NCI-H82 treated with DMSO at 0.1 percent for 48 hours (cell line): ENCODE measurements at regions not wholly inside any gene's neighbourhood (a gene's known extent, or its start where the extent isn't known, plus 50 kb on each side); places are given as distances from the start of the nearest gene placed in this dataset.

Source experiments
- DNase-seq: peaks from one replicate; lab custom pipeline; 2025; ENCODE audit not compliant: unreplicated experiment; lab: John Stamatoyannopoulos, UW

GRCh38 chr11:41851743-41852142 lies 392.3 kb upstream of the LRRC4C start:
- DNase-seq, result no peak

GRCh38 chr11:41861838-41862237 lies 402.4 kb upstream of the LRRC4C start:
- no peak for DNase-seq

- no peak for DNase-seq
Observed at GRCh38 chr11:41866525-41866924, 407.1 kb upstream of the LRRC4C start.

- no peak for DNase-seq
Observed at GRCh38 chr11:41868606-41869005, 409.2 kb upstream of the LRRC4C start.

GRCh38 chr11:41872426-41872825 lies 413.0 kb upstream of the LRRC4C start:
- peak; percentile 13 for DNase-seq

GRCh38 chr11:41872870-41873269 lies 413.4 kb upstream of the LRRC4C start:
- no peak for DNase-seq

GRCh38 chr11:41878095-41878494 lies 418.6 kb upstream of the LRRC4C start:
- DNase-seq, result no peak

GRCh38 chr11:41879214-41879613 lies 419.8 kb upstream of the LRRC4C start:
- DNase-seq, result no peak

GRCh38 chr11:41895081-41895480 lies 435.6 kb upstream of the LRRC4C start:
- DNase-seq, result no peak

- DNase-seq, result no peak
Observed at GRCh38 chr11:41897991-41898390, 438.5 kb upstream of the LRRC4C start.

GRCh38 chr11:41917900-41918299 lies 458.4 kb upstream of the LRRC4C start:
- DNase-seq, result no peak

- no peak for DNase-seq
Observed at GRCh38 chr11:41920374-41920773, 460.9 kb upstream of the LRRC4C start.

GRCh38 chr11:41921746-41922390 lies 462.4 kb upstream of the LRRC4C start:
- DNase-seq, result no peak

- no peak for DNase-seq
Observed at GRCh38 chr11:41926339-41926738, 466.9 kb upstream of the LRRC4C start.

- no peak for DNase-seq
Observed at GRCh38 chr11:41935241-41935640, 475.8 kb upstream of the LRRC4C start.

GRCh38 chr11:41935795-41936194 lies 476.3 kb upstream of the LRRC4C start:
- no peak for DNase-seq

GRCh38 chr11:41943656-41944055 lies 484.2 kb upstream of the LRRC4C start:
- DNase-seq, result no peak

- no peak for DNase-seq
Observed at GRCh38 chr11:41947392-41947791, 487.9 kb upstream of the LRRC4C start.

- DNase-seq, result no peak
Observed at GRCh38 chr11:41950470-41951143, 491.2 kb upstream of the LRRC4C start.

GRCh38 chr11:41954034-41954433 lies 494.6 kb upstream of the LRRC4C start:
- no peak for DNase-seq

GRCh38 chr11:41955066-41955465 lies 495.6 kb upstream of the LRRC4C start:
- no peak for DNase-seq

GRCh38 chr11:41955635-41956400 lies 496.4 kb upstream of the LRRC4C start:
- no peak for DNase-seq
